HG03159 (cell line): ENCODE measurements at regions not wholly inside any gene's neighbourhood (a gene's known extent, or its start where the extent isn't known, plus 50 kb on each side); places are given as distances from the start of the nearest gene placed in this dataset.
A peak's percentile ranks its signal among the peaks of the same experiment; 100 is the strongest.

Source experiments
- ATAC-seq: cut with Tn5 transposase; IDR thresholded peaks from one replicate; pipeline ENCODE4 v1.9.1; 2021; ENCODE audit warnings: mild to moderate bottlenecking, moderate library complexity; ENCODE audit not compliant: unreplicated experiment

DNA sequence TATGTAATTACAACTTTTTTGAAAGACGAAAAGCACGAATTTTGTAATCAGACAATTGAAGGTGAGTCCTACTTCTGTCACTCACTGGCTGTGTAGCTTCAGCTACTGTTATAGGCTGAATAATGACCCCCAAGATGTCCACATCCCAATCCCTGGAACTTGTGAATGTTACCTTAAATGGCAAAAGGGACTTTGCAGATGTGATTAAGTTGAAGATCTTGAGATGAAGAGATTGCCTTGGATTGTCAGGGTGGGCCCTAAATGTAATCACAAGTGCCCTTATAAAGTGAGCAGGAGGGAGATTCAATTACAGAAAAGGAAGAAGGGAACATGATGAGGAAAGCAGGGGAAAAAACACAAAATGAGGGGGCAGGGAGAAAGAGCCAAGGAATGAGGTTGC is 326.2 kb upstream of the MSX2 start:
- ATAC-seq = no peak

DNA sequence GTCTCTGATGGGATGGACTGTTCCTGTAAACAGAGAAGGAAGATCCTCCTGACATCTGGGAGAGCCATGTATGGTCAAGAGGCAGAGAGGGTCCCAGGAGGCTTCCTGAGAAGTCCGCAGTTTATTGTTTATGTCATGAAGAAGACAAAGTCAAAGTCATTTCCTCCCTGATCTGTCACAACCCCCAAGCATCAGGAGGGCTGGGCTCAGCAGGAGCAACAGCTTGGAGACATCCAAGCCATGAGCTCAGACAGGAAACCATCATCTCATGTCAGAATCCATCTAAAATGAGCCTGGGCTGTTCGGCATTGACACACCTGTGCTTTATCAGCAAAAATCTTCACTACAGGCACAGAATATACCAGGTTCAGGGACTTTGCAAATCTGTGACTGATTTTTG is 325.0 kb upstream of the MSX2 start:
- ATAC-seq = no peak

DNA sequence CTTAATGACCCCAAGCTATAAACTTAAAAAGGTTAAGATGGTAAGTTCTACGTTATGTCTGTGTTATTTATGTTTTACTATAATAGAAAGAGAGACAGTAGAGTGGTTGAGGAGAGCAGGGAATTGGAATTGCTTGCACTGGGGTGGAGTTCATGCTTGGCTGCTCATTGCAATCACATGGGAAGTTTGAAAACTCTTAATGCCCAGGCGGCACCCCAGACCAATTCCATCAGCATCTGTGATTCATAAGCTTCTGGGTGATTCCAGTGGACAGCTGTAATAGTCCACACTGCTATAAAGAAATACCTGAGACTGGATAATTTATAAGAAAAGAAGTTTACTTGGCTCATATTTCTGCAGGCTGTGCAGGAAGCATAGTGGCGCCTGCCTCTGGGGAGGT is 323.9 kb upstream of the MSX2 start:
- no peak for ATAC-seq

DNA sequence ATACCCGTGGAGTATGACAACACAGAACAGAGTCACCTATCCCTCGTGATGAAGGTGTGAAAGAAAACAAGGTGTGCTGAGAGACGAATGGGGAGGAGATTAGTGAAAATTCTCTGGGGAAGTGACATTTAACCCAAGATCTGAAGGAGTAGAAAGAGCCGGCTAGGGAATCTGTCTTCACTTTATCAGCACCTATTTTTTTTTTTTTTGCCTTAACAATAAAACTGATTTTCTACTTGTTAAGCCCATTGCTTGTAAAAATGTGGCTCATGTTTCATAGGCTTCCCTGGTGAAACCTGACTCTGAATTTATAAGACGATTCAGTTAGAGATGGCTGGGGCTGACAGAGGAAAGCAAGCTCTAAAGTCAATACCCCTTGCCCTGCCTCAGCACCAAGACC is 322.6 kb upstream of the MSX2 start:
- ATAC-seq = no peak

DNA sequence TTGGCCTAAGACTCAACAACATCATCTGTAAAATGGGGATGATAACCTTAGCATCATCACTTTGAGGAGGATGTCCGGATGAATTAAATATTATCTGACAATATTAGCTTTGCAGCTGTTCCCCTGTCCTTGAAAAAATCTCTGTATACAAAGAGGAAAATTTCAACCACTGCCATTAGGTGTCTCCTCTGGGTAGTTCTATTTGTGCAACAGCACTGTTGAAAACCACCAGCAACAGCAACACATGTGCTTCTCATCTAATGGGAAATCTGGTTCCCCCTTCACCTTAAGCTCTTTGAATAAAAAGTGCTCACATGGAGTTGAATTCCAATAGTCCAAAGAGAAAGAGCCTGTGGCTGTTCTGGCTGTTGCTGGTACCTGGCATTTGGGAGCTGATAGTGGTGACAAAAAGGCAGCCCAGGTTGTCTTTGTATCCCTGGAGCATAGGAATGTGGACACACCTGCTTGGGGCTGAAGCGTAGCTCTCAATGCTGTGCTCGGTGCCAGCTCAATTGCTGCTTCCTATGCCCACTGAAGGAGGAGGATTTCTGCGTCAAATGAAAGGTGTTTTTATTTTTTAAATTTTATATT is 322.1 kb upstream of the MSX2 start:
- ATAC-seq = no peak

DNA sequence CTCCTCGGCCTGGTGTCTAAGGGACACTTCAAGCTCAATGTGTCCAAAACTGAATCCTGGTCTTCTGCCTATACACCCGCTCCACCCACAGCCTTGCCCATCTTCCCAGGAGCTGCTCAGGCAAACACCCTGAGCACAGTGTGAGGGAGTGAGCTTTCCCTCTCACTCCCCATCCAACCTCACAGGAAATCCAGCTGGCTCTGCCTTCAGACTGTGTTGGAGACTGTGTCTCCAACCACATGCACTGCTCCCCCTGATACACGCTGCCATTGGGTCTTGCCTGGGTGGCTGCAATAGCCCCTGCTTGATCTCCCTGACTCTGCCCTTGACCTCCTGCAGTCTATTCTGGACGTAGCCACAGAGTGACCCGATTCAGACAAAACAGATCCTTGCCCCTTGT is 319.5 kb upstream of the MSX2 start:
- ATAC-seq = no peak

DNA sequence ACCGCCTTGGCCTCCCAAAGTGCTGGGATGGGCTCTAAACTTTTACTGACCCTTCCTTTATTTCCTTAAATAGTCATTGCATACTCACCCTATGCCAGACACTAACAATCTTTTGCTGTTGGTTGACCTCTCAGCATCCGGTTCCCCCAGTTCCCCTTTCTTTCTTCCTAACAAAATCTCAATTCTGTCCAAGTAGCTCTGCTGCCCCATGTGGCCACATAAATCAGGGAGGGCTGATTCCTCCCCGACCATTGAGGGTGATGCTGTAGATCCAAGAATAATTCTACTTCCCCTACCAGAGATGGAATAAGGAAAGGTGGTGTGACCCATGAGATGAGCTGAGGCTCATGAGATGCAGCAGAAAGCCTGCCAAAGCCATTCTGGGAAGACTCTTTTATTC is 315.3 kb upstream of the MSX2 start:
- no peak for ATAC-seq

DNA sequence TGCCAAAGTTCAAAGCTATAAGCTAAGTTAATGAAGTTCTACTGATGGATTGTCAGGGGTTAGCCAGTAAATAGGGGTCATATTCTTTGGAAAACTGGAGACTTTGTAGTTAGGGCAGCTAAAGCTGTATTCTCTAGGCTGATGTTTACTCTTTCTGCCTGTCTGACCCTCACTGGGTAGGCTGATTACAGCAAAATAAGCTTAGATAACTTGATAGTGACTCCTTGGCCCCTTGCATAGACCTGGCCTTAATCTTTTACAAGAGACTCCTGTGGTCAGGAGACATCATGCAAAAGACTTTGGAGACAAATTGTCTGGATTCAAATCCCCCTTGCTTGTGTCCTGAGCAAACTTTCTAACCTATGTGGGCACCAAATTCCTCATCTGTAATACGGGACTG is 314.4 kb upstream of the MSX2 start:
- ATAC-seq = no peak

DNA sequence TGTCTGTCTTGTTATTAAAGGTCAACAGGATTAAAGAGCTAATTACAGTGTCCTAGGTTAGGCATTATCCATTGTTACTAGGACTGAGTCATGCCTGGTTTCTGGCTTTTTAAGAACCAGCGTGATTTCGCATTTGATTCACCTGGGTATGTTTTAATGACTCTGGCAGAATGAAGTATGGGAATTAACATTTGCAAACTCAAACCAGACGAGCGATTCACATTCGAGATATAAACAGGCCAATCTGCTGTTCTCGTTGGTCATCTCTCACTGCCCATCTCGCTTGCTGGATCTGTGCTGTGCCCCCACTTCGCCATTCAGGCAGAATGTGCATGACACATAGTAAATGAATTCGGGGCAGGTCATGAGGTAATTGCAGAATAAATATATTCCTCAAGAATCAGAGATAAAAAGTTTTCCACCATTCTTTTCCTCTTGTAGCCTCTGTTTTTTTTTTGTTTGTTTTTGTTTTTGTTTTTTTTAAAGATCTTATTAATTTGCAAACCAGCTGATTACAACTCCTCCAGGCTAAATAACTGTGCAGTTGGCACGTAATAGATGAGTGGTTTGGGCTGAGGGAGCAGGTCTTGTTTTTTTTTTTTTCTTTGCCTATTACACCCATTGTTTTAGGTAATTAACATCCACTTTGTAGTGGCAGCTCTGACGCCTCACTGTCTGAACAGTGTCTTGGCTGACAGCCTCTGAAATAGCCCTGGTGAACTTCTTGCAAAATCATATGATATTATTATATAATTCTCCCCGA is 313.5 kb upstream of the MSX2 start:
- no peak for ATAC-seq

DNA sequence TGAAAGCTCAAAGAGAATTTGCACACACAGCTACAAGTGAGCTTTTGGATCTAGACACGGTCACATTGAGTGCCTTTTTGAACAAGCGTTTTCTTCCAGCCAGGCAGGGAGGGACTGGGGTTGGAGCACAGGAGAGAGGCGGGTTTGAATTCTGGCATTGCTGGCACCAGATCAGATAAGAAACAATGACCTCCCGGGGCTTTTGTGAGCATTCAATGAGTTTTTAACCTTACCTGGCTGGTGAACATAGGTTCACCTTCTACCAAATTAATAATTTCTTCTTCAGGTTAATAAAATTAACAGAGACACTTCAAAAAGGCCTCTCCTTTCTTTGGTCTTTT is 312.9 kb upstream of the MSX2 start:
- ATAC-seq = no peak

DNA sequence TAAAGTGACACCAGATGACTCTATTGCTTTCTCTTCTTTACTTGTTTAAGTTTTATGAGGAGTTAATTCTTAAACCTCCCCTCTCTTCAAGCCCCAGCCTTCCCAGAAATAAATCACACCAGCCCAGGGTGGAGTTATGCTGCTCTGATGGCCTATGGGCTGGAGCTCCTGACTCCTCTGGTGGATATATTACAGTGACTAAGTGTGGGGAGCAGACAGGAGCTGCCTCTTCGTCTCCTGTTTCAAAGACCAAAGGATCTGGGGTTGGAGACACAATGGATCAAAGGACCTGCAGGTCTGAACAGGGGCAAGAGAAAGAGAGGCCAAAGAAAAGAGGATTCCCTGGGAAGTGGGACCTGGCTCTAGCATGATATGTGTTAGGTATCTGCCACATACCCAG is 312.0 kb upstream of the MSX2 start:
- no peak for ATAC-seq

DNA sequence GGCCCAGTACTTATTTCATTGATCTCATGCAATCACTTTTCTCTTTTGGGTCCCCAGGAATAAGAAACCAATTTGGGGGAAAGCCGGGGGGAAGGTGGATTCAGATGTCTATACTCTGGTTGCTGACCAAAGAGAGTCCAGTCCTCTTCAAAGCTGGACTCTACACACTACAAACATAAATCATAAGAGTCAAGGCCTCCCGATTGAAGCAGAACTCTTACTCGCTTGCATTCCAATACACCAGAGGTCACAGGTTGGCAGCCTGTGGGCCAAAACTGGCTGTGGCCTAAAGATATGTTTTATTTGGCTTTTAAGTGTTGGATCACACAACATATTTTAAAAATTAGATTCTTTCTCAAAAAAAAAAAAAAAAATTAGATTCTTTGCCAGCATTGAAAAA is 311.4 kb upstream of the MSX2 start:
- ATAC-seq = no peak

DNA sequence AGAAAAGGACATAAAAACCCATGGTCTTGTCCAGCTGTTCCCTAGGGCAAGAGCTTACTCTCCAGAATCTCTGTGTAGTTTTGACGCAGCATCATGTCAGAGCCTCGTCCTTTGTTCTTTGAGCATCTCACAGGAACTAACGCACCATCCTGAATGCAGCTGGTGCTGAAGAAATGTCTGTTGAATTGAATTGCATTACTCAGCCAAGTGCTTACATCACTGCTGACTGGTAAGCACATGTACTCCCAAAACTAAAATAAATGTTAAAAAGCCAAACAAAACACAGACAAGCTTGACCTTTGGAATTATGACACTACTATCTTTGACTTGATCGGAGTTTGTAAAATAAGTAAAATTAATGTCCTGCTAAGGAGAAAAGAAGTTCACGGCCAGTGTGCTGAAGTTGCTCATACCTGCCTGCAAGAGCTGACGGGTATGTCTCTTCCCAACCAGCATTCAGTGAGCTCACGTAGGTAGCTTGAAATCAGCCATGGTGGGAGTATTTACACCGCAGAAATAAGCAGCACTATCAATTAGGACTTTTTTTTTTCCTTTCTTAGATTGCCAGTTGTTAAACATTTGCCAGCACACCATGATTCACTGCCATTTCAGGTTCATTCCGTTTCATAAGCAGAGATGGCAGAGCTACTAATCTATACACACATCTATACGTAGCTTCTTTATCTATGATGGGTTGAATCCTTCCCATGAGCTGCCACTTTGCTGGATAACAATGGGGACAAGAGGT is 310.6 kb upstream of the MSX2 start:
- ATAC-seq = no peak

DNA sequence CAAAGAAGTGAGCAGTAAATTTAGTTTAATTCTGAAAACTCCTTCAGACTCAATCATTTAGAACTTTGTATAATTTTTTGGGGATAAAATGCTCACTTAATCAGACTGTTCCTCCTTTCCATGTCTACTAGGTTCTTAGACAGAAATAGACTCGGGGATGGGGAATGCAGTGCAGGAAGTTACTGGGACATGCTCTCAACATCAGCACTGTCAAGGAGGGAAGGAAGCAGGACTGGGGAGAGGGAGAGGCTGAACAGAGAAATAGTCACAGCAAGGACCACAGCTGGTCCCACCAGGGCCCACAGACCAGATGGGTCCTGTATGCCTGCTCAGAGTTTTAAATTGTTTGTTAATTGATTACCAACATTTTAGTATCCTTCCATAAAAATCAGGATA is 310.1 kb upstream of the MSX2 start:
- no peak for ATAC-seq

DNA sequence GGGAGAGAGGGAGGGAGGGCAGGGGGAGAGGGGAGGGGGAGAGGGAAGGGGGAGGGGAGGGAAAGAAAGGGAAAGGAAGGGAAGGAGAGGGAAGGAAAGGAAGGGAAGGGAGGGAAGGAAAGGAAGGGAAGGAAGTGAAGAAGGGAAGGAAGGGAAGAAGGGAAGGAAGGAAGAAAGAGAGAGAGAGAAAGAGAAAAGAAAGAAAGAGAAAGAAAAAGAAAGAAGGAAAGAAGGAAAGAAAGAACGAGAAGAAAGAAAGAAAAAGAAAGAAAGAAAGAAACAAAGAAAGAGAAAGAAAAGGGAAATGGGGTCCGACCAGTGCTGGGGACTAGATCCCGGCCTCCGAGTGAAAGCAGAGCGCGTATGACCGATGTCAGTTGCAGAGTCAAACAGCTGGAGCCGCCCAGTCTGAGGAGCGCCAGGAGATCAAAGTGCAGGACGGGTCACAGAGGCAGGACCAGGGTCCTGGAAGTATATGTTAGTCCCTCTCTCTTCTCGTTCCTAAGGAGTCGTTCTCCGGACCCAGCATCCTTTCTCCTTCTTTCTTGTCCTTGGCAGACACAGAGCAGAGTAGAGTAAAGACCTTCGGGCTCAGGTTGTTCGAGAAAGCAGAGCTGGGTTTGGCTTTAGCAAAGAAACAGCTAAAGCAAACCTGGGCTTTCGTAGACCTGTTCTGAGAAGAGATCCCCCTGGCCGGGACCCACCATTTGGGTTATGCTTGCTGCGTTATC is 305.4 kb upstream of the MSX2 start:
- peak; percentile 28 for ATAC-seq

DNA sequence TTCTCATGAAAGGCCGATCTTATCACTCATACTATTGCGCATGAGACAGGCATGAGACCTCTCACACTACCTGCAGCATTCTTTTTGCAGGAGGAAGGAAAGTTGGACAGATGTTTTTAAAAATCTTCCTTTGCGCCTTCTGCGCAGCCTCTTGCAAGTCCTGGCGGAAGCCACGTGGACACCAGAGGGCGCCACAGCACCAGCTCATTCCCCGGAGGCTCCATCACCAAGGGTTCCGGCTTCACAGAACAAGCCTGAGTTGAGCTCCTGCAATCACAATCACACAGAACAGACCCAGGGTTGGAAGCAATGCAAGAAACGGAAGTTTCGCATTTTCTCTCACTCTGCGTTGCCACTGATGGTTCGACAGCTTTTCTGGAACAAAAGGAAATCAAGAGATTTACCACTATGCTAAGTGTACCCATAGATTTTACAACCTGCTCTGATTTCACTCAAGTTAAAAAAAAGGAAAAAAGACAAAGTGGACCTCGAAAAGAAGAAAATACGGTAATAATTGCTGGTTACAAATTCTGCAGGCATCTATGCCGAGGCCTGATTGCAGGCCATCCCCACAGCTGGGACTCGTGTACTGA is 304.7 kb upstream of the MSX2 start:
- ATAC-seq = peak; percentile 91

DNA sequence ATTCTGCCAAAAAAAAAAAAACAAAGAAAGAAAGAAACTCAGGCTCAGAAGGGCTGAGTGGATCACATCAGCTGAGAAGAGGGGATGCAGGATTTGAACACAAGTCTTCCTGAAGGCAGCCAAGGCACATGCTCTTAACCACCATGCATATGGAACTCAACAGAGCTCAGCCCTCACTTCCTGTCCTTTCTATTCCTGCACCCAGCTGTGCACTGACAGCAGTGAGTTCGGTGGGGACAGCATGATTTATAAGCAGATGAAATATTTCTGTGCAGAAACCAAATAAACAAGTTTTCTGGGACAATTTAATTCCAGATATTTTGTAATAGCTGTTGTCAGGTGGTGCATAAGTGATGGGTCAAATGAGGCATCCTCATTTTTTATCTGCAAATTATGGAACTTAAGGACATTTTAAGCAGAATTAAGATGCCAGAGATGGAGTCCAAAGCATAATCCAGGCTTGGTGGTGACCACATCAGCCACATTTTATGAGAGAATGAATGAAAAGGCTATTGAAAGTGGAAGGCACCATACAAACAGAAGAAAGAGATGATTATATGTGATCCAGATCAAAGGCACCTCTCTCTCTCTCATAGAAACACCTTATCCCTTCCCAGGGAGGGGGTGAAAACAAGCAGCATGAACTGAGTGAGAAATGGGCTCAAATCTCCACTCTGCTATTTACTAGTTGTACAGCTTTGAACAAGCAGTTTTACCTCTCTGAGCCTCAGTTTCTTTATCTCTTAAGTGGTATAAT is 303.6 kb upstream of the MSX2 start:
- ATAC-seq = no peak

DNA sequence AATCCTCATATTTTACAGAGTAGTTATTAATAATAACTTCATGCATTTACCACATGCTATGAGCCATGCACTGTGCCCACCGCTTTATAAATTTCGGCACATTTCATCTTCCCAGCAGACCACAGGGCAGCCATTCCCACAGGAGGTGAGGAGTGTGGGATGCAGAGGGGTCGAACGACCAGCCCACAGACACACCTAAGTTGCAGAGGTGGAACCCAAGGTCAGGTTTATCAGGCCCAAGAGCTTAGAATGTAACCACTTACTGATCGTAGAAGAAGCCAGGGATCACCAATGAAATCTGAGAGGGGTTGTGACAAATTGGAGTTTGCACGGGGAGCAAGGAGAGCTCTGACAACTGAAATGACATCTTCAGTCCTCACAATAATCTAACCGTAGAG is 303.0 kb upstream of the MSX2 start:
- ATAC-seq = no peak

DNA sequence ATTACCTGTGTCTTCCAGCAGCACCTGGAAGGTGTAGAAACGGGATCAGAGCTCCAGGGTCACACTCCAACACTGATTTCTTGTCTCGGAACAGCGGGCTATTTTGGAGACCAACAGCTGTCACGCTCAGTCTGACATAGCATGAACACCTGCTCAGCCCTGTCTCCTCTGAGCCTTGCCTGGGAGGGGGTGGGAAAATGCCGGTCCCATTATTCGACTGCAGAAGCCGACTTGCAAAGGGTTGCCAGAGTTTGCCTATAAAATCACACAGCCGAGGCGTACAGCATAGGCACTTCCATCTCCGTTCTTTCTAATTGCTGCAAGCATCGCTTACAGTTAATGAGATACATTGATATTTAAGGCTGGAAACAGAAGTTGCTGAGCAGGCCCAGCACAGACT is 300.8 kb upstream of the MSX2 start:
- no peak for ATAC-seq

DNA sequence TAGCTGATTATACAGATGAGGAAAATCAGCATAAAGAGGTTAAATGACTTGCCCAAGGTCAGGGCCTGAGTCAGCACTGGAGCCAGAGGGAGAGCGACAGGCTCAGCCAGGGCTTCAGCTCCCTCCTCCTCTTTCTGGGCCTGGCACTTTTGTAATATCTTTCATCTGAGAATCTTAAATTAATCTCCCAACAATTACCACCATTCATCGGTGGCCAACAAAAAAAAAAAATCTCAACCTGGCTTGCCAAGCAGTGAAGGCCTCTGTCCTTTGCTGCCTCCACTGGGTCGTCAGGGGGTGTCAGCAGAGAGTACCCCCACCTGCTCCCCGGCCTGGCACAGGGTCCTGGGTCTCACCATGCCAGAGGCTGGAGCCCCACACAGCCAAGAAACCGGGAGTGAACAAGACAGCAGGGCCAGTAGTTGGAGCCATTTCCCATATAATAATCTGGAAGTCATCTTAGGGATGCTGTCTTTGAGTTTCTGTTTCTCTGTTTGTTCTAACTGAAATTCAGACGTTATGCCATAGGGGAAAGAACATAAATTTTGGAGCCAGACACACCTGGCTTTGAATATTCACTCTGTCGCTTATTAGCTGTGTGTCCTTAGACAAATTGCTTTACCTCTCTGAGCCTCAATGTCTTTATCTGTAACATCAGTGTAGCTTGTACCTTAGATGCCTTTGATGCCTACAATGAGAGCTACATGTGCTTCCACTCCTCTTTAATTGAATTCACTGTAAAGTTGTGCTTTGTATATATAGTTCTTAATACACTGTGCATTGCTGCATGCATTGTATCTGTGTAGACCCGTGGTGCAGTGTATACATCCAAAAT is 299.9 kb upstream of the MSX2 start:
- no peak for ATAC-seq
